Body of pancreas (tissue), 4 donors: ENCODE measurements at regions not wholly inside any gene's neighbourhood (a gene's known extent, or its start where the extent isn't known, plus 50 kb on each side); places are given as distances from the start of the nearest gene placed in this dataset.

Experiments
- ATAC-seq: fragments of 150-250 bp; one replicate; pipeline ENCODE4 v1.9.1; 2016
- DNase-seq, 4 donors: peaks; one replicate each; pipeline ENCODE4 v3.0.0-alpha.2; 2019
- H3K27ac ChIP-seq, 4 donors: fragments of 200-600 bp; sonication (generic); 1 replicate in 3 of 4; 2 replicates in 1 of 4; pipeline versions ENCODE4 v1.5.1 to v1.6.1; 2016 to 2019; ENCODE audit warnings: mild to moderate bottlenecking in 1 of 4, mixed read lengths in 1 of 4, moderate library complexity in 1 of 4
- H3K27me3 ChIP-seq, 2 donors: fragments of 200-600 bp; sonication (generic); one replicate each; pipeline ENCODE4 v1.6.0; 2016; ENCODE audit warnings: mild to moderate bottlenecking in 1 of 2
- H3K36me3 ChIP-seq, 2 donors: fragments of 200-600 bp; sonication (generic); replicated peaks in 1 of 2; 2 replicates each; pipeline ENCODE4 v1.5.1; 2016; ENCODE audit warnings: low read depth in 2 of 2; ENCODE audit not compliant: insufficient read depth in 1 of 2
- H3K4me1 ChIP-seq: fragments of 200-600 bp; sonication (generic); one replicate; pipeline ENCODE4 v1.6.0; 2016
- H3K4me3 ChIP-seq, 2 donors: fragments of 200-600 bp; sonication (generic); 1 replicate in 1 of 2; 2 replicates in 1 of 2; pipeline ENCODE4 v1.5.1; 2016 to 2019
- H3K9me3 ChIP-seq, 3 donors: fragments of 200-600 bp; sonication (generic); 1 replicate in 2 of 3; 2 replicates in 1 of 3; pipeline ENCODE4 v1.5.1; 2016
- POLR2A ChIP-seq, 3 donors: fragments of 450-650 bp; IDR thresholded peaks; one replicate each; pipeline ENCODE4 v1.6.1; 2016; ENCODE audit warnings: antibody characterized with exemption in 3 of 3, mild to moderate bottlenecking in 2 of 3
- WGBS, 2 donors: methylation state at CpG; one replicate each; pipeline ENCODE4 v1.1.5; 2017; 5-methylcytosine and 5-hydroxymethylcytosine counted together
- intact Hi-C: fragments of 100-400 bp; cut with DNase I; formaldehyde crosslinking; loops from one replicate; pipeline ENCODE4 v1.15.1; 2023
- TF ChIP-seq, protein P1 (sequence below), 7 experiments: fragments of 450-650 bp in 4 of 7; fragments of 200-600 bp in 3 of 7; sonication (generic) in 3 of 7; IDR thresholded peaks; one replicate each; pipeline ENCODE4 v1.5.1; 2016 to 2019; ENCODE audit warnings: antibody characterized with exemption in 7 of 7

DNA sequence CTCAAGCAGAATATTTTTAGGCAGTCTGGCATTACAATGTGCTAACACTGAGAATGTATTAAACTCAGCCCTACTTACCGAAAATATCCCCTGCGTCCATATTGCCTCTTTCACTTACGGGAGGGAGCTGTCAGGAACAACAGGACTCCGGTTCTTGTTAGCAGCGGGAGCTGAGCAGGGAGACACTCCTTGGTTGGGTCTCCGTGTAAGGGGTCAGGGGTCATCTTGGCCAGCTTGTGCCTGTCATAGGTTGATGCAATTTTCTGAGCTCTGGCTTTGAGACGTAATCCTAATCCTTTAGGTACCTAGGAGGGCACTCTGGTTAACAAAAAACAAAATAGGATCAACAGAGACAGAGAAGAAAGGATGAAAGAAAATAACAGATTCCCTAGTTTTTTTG, 1477.2 kb downstream of the BRD1 start:
- WGBS, 2 donors, result 42 to 43% methylated on average over 7 of the region's 7 CpGs
- DNase-seq, result no peak
- Histone ChIP-seq H3K36me3 (no peaks in the 10 kb centered on the region), H3K27me3 (no peaks in the 10 kb centered on the region), H3K9me3 (no peaks in the 10 kb centered on the region), H3K4me1 (no peaks in the 10 kb centered on the region), H3K27ac (no peak overlapping the region), H3K4me3 (no peak overlapping the region)
- no peak for TF ChIP-seq POLR2A (IDR thresholded peaks at IDR 0.05)
- TF ChIP-seq, protein P1, sequence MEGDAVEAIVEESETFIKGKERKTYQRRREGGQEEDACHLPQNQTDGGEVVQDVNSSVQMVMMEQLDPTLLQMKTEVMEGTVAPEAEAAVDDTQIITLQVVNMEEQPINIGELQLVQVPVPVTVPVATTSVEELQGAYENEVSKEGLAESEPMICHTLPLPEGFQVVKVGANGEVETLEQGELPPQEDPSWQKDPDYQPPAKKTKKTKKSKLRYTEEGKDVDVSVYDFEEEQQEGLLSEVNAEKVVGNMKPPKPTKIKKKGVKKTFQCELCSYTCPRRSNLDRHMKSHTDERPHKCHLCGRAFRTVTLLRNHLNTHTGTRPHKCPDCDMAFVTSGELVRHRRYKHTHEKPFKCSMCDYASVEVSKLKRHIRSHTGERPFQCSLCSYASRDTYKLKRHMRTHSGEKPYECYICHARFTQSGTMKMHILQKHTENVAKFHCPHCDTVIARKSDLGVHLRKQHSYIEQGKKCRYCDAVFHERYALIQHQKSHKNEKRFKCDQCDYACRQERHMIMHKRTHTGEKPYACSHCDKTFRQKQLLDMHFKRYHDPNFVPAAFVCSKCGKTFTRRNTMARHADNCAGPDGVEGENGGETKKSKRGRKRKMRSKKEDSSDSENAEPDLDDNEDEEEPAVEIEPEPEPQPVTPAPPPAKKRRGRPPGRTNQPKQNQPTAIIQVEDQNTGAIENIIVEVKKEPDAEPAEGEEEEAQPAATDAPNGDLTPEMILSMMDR (IDR thresholded peaks at IDR 0.05), result no peak
- no peak for ATAC-seq
- intact Hi-C loops, result no loop called here

DNA sequence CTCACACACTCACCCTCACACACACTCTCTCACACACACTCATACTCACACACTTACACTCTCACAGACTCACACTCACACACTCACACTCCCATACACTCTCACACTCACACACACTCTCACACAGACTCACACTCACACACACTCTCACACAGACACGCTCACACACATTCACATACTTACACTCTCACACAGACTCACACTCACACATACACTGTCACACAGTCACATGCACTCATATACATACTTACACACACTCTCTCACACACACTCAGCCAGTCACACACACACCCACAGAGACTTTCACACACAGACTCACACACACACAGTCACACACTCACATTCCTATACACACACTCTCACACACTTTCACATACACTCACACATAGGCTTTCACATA, 1478.8 kb downstream of the BRD1 start:
- WGBS, 2 donors, result 40 to 50% methylated on average over 1 of the region's 1 CpG
- H3K4me3 ChIP-seq, result no peak overlapping the region
- H3K27me3 ChIP-seq, result no peaks in the 10 kb centered on the region
- no peaks in the 10 kb centered on the region for H3K36me3 ChIP-seq
- intact Hi-C loops, result no loop called here
- TF ChIP-seq POLR2A (IDR thresholded peaks at IDR 0.05), result no peak
- TF ChIP-seq, protein P1 (IDR thresholded peaks at IDR 0.05), result no peak
- DNase-seq (no peak), ATAC-seq (no peak)
- no peak overlapping the region for H3K27ac ChIP-seq
- no peaks in the 10 kb centered on the region for H3K4me1 ChIP-seq
- no peaks in the 10 kb centered on the region for H3K9me3 ChIP-seq

DNA sequence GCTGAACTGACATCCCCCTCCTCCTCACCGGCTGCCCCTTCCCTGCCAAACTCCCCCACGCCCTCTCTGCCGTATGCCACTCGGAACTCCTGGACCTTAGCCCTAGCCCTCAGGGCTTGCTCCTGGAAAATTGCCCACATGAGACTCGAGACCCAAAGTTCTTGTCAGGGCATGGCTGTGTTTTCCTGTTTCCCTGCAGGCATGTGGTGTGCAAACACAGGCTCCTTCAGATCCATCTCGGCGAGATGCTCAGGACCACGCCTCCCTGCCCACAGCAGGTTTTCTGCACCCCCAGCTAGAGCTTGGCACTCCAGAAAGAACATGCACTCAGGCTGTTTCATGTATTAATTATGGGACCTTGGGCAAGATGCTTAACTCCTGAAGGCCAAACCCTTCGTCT, 1480.4 kb downstream of the BRD1 start:
- TF ChIP-seq POLR2A (IDR thresholded peaks at IDR 0.05), result no peak
- TF ChIP-seq, protein P1 (IDR thresholded peaks at IDR 0.05), result no peak
- no peak for DNase-seq
- no peaks in the 10 kb centered on the region for H3K36me3 ChIP-seq
- intact Hi-C loops, result no loop called here
- H3K9me3 ChIP-seq, result no peaks in the 10 kb centered on the region
- ATAC-seq, result no peak
- no peaks in the 10 kb centered on the region for H3K27me3 ChIP-seq
- 44 to 51% methylated on average over 7 to 9 of the region's 9 CpGs for WGBS, 2 donors
- no peak overlapping the region for H3K27ac ChIP-seq
- H3K4me3 ChIP-seq, result no peak overlapping the region
- H3K4me1 ChIP-seq, result no peaks in the 10 kb centered on the region

DNA sequence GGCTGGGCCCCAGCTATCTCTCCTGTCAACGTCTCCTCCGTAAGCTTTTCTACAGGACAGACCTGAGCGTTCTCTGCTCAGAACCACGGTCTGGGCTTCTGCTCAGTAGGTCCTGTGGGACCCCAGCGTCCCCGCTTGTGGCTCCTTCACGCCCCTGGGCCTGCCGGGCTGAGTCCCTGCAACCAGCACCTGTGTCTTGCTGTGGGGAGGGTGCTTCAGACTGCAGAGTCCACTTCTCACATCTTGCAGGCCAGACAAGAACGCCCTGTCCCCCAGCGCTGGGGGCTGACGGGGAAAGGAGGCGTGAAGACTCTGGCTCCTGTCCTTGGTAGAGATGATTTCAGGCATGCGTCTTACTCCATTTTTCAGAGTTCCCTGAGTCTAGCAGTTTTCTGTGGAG, 1480.8 kb downstream of the BRD1 start:
- Histone ChIP-seq H3K27me3 (no peaks in the 10 kb centered on the region), H3K4me3 (no peak overlapping the region), H3K27ac (no peak overlapping the region), H3K4me1 (no peaks in the 10 kb centered on the region), H3K36me3 (no peaks in the 10 kb centered on the region), H3K9me3 (no peaks in the 10 kb centered on the region)
- TF ChIP-seq, protein P1 (IDR thresholded peaks at IDR 0.05), result no peak
- no peak for TF ChIP-seq POLR2A (IDR thresholded peaks at IDR 0.05)
- ATAC-seq (no peak), DNase-seq (no peak)
- 50 to 64% methylated on average over 12 to 13 of the region's 13 CpGs for WGBS, 2 donors
- intact Hi-C loops, result no loop called here

DNA sequence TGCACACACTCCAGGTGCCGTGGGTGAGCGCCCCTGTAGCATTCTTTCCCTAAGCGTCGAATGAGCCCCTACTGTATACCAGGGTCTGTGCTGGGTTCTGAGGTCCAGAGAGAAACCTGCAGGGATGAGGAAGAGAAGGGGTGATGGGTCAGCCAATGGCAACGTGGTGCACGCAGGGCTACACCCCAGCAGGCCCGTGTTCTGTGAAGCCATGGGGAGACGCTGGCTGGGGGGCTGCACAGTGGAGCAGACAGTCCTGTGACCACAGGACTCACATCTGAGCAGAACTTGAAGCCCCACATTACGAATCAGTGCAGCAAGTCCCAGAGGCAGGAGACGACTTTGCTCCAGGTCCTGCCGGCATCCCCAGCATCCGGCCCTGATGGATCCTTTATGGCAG, 1481.4 kb downstream of the BRD1 start:
- intact Hi-C loops, result no loop called here
- ATAC-seq, result no peak
- no peak overlapping the region for H3K27ac ChIP-seq
- no peaks in the 10 kb centered on the region for H3K4me1 ChIP-seq
- no peaks in the 10 kb centered on the region for H3K27me3 ChIP-seq
- no peak for TF ChIP-seq POLR2A (IDR thresholded peaks at IDR 0.05)
- TF ChIP-seq, protein P1 (IDR thresholded peaks at IDR 0.05), result no peak
- H3K4me3 ChIP-seq, result no peak overlapping the region
- 59 to 69% methylated on average over 9 to 12 of the region's 12 CpGs for WGBS, 2 donors
- no peaks in the 10 kb centered on the region for H3K9me3 ChIP-seq
- H3K36me3 ChIP-seq, result no peaks in the 10 kb centered on the region
- no peak for DNase-seq
